Stimulated activated CD8-positive, alpha-beta memory T cell treated with anti-CD3 and anti-CD28 coated beads, Interleukin-7, amount 100 ng/mL, for 4 hours (primary cell): ENCODE measurements at regions not wholly inside any gene's neighbourhood (a gene's known extent, or its start where the extent isn't known, plus 50 kb on each side); places are given as distances from the start of the nearest gene placed in this dataset.

Source experiments
- DNase-seq, 2 donors: peaks; one replicate each; pipeline ENCODE4 v3.0.0-alpha.2; 2020; ENCODE audit warnings: low read depth in 2 of 2

- no peak for DNase-seq
These were observed 321.1 kb downstream of the RBM26 start for GRCh38 chr13:79084802-79085424.

GRCh38 chr13:79081942-79082341 is 324.1 kb downstream of the RBM26 start:
- DNase-seq = no peak

GRCh38 chr13:79079351-79079839 is 326.7 kb downstream of the RBM26 start:
- no peak for DNase-seq

GRCh38 chr13:79075703-79076102 is 330.4 kb downstream of the RBM26 start:
- DNase-seq = no peak

- DNase-seq = no peak
These were observed 335.6 kb downstream of the RBM26 start for GRCh38 chr13:79070343-79070974.

GRCh38 chr13:79062291-79062690 is 343.8 kb downstream of the RBM26 start:
- DNase-seq = no peak

- no peak for DNase-seq
These were observed 345.8 kb downstream of the RBM26 start for GRCh38 chr13:79060216-79060615.

GRCh38 chr13:79056706-79057105 is 349.3 kb downstream of the RBM26 start:
- DNase-seq = no peak

- DNase-seq = no peak
These were observed 354.6 kb downstream of the RBM26 start for GRCh38 chr13:79051472-79051871.

- DNase-seq = no peak
These were observed 361.6 kb downstream of the RBM26 start for GRCh38 chr13:79044415-79044814.

GRCh38 chr13:79043208-79043607 is 362.8 kb downstream of the RBM26 start:
- no peak for DNase-seq

GRCh38 chr13:79037197-79037596 is 368.9 kb downstream of the RBM26 start:
- DNase-seq = no peak

GRCh38 chr13:79034341-79034740 is 371.7 kb downstream of the RBM26 start:
- no peak for DNase-seq

- DNase-seq = no peak
These were observed 371.6 kb upstream of the OBI1 start for GRCh38 chr13:79030513-79030912.

- DNase-seq = no peak
These were observed 359.2 kb upstream of the OBI1 start for GRCh38 chr13:79018166-79018565.

GRCh38 chr13:79011179-79011578 is 352.2 kb upstream of the OBI1 start:
- DNase-seq = no peak

- DNase-seq = no peak
These were observed 345.3 kb upstream of the OBI1 start for GRCh38 chr13:79003989-79004898.

- DNase-seq = no peak
These were observed 340.5 kb upstream of the OBI1 start for GRCh38 chr13:78999494-78999893.

- DNase-seq = no peak
These were observed 339.8 kb upstream of the OBI1 start for GRCh38 chr13:78998630-78999315.

GRCh38 chr13:78997902-78998629 is 339.1 kb upstream of the OBI1 start:
- DNase-seq = no peak

- no peak for DNase-seq
These were observed 334.8 kb upstream of the OBI1 start for GRCh38 chr13:78993792-78994191.
